ENCODE measurements at regions not wholly inside any gene's neighbourhood (a gene's known extent, or its start where the extent isn't known, plus 50 kb on each side); places are given as distances from the start of the nearest gene placed in this dataset.

GRCh38 chr1:172812118-172812517 lies 153.2 kb downstream of the FASLG start:
- H3K9me3 ChIP-seq (ENCODE audit: control insufficient read depth, low read depth, low read length), result no peaks in the 10 kb centered on the region
- no peak overlapping the region for H3K4me2 ChIP-seq (ENCODE audit: control insufficient read depth, extremely low read depth, insufficient read depth, low read depth, low read length)
- no peaks in the 10 kb centered on the region for H3K4me1 ChIP-seq (ENCODE audit: control insufficient read depth, extremely low read depth, insufficient read depth, low read length)
- no peak overlapping the region for H3K4me3 ChIP-seq (ENCODE audit: control insufficient read depth in 2 of 3, extremely low read depth in 1 of 3, insufficient read depth in 2 of 3, low read depth in 1 of 3, low read length in 3 of 3)
- H3K9me1 ChIP-seq (ENCODE audit: control insufficient read depth, extremely low read depth, insufficient read depth, low read length), result no peaks in the 10 kb centered on the region
- TF ChIP-seq, protein P1, sequence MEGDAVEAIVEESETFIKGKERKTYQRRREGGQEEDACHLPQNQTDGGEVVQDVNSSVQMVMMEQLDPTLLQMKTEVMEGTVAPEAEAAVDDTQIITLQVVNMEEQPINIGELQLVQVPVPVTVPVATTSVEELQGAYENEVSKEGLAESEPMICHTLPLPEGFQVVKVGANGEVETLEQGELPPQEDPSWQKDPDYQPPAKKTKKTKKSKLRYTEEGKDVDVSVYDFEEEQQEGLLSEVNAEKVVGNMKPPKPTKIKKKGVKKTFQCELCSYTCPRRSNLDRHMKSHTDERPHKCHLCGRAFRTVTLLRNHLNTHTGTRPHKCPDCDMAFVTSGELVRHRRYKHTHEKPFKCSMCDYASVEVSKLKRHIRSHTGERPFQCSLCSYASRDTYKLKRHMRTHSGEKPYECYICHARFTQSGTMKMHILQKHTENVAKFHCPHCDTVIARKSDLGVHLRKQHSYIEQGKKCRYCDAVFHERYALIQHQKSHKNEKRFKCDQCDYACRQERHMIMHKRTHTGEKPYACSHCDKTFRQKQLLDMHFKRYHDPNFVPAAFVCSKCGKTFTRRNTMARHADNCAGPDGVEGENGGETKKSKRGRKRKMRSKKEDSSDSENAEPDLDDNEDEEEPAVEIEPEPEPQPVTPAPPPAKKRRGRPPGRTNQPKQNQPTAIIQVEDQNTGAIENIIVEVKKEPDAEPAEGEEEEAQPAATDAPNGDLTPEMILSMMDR (optimal IDR thresholded peaks at IDR 0.05 in 1 of 3, IDR thresholded peaks at IDR 0.05 in 1 of 3, conservative IDR thresholded peaks at IDR 0.05 in 1 of 3; ENCODE audit: extremely low read depth in 1 of 3, insufficient read depth in 2 of 3, low read length in 3 of 3), result no peak
- no peak for TF ChIP-seq EZH2 (IDR thresholded peaks at IDR 0.05; ENCODE audit: low read length)
- DNase-seq (ENCODE audit: low read depth, low spot score) (no peak), FAIRE-seq (no peak)
- H3K9ac ChIP-seq (ENCODE audit: control insufficient read depth, extremely low read depth, insufficient read depth, low read length), result no peak overlapping the region
- dilution Hi-C loops (cut with MboI; ENCODE audit: extremely low pct_ligation_motif_present, low sequenced_read_pairs), result no loop called here
- no peak overlapping the region for H3K27ac ChIP-seq (ENCODE audit: control insufficient read depth, insufficient read depth, low read length)
- no peaks in the 10 kb centered on the region for H3K27me3 ChIP-seq (ENCODE audit: control insufficient read depth, extremely low read depth, insufficient read depth, low read length)
- no peaks in the 10 kb centered on the region for H3K36me3 ChIP-seq (ENCODE audit: control insufficient read depth in 2 of 2, extremely low read depth in 1 of 2, insufficient read depth in 2 of 2, low read length in 2 of 2)
- H4K20me1 ChIP-seq (ENCODE audit: control insufficient read depth, extremely low read depth, insufficient read depth, low read length), result no peaks in the 10 kb centered on the region
- no peaks in the 10 kb centered on the region for H3K79me2 ChIP-seq (ENCODE audit: control insufficient read depth, insufficient read depth, low read length)
- no peak overlapping the region for H2AFZ ChIP-seq (ENCODE audit: control insufficient read depth, low read length)

DNA sequence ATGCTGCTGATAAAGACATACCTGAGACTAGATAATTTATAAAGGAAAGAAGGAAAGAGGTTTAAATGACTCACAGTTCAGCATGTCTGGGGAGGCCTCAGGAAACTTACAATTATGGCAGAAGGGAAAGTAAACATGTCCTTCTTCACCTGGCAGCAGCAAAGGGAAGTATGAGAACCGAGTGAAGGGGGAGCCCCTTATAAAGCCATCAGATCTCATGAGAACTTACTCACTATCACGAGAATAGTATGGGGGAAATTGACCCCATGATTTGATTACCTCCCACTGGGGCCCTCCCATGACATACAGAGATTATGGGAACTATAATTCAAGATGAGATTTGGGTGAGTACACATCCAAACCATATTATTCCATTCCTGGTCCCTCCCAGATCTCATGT lies 154.4 kb downstream of the FASLG start:
- Histone ChIP-seq H3K9ac (ENCODE audit: control insufficient read depth, extremely low read depth, insufficient read depth, low read length) (no peak overlapping the region), H3K79me2 (ENCODE audit: control insufficient read depth, insufficient read depth, low read length) (no peaks in the 10 kb centered on the region), H3K9me1 (ENCODE audit: control insufficient read depth, extremely low read depth, insufficient read depth, low read length) (no peaks in the 10 kb centered on the region), H3K27ac (ENCODE audit: control insufficient read depth, insufficient read depth, low read length) (no peak overlapping the region), H3K36me3 (ENCODE audit: control insufficient read depth in 2 of 2, extremely low read depth in 1 of 2, insufficient read depth in 2 of 2, low read length in 2 of 2) (no peaks in the 10 kb centered on the region), H4K20me1 (ENCODE audit: control insufficient read depth, extremely low read depth, insufficient read depth, low read length) (no peaks in the 10 kb centered on the region), H3K4me1 (ENCODE audit: control insufficient read depth, extremely low read depth, insufficient read depth, low read length) (no peaks in the 10 kb centered on the region), H2AFZ (ENCODE audit: control insufficient read depth, low read length) (no peak overlapping the region), H3K4me2 (ENCODE audit: control insufficient read depth, extremely low read depth, insufficient read depth, low read depth, low read length) (no peak overlapping the region), H3K9me3 (ENCODE audit: control insufficient read depth, low read depth, low read length) (no peaks in the 10 kb centered on the region), H3K27me3 (ENCODE audit: control insufficient read depth, extremely low read depth, insufficient read depth, low read length) (no peaks in the 10 kb centered on the region), H3K4me3 (ENCODE audit: control insufficient read depth in 2 of 3, extremely low read depth in 1 of 3, insufficient read depth in 2 of 3, low read depth in 1 of 3, low read length in 3 of 3) (no peak overlapping the region)
- dilution Hi-C loops (cut with MboI; ENCODE audit: extremely low pct_ligation_motif_present, low sequenced_read_pairs), result no loop called here
- FAIRE-seq, result no peak
- no peak for DNase-seq (ENCODE audit: low read depth, low spot score)
- TF ChIP-seq, protein P1 (optimal IDR thresholded peaks at IDR 0.05 in 1 of 3, IDR thresholded peaks at IDR 0.05 in 1 of 3, conservative IDR thresholded peaks at IDR 0.05 in 1 of 3; ENCODE audit: extremely low read depth in 1 of 3, insufficient read depth in 2 of 3, low read length in 3 of 3), result no peak
- TF ChIP-seq EZH2 (IDR thresholded peaks at IDR 0.05; ENCODE audit: low read length), result no peak
